ENCODE measurements at regions not wholly inside any gene's neighbourhood (a gene's known extent, or its start where the extent isn't known, plus 50 kb on each side); places are given as distances from the start of the nearest gene placed in this dataset.

- Histone ChIP-seq H3K79me2 (ENCODE audit: insufficient read depth, low read length) (no peaks in the 10 kb centered on the region), H3K4me3 (replicated peaks in 1 of 3; ENCODE audit: low read depth in 2 of 3, low read length in 3 of 3) (no peak overlapping the region), H3K27ac (ENCODE audit: low read depth in 1 of 2, low read length in 2 of 2) (no peak overlapping the region), H3K36me3 (replicated peaks in 1 of 2; ENCODE audit: control insufficient read depth in 1 of 2, insufficient read depth in 2 of 2, low read length in 2 of 2) (no peaks in the 10 kb centered on the region), H3K27me3 (ENCODE audit: control insufficient read depth in 2 of 2, insufficient read depth in 2 of 2, low read length in 2 of 2) (no peaks in the 10 kb centered on the region), H2AFZ (ENCODE audit: insufficient read depth, low read depth, low read length, poor library complexity, severe bottlenecking) (no peak overlapping the region), H3K9ac (ENCODE audit: insufficient read depth, low read length, poor library complexity, severe bottlenecking) (no peak overlapping the region), H3K9me3 (replicated peaks in 1 of 2; ENCODE audit: control insufficient read depth in 1 of 2, insufficient read depth in 1 of 2, low read length in 2 of 2) (peaks cover 3 to 4% of the 10 kb centered on the region in 2 donors), H3K4me1 (ENCODE audit: control insufficient read depth in 1 of 2, insufficient read depth in 2 of 2, low read length in 2 of 2) (no peaks in the 10 kb centered on the region), H3K4me2 (replicated peaks; ENCODE audit: extremely low read depth, low read length, poor library complexity, severe bottlenecking) (no peak overlapping the region), H4K20me1 (ENCODE audit: insufficient read depth, low read length) (no peaks in the 10 kb centered on the region)
- intact Hi-C loops (cut with micrococcal nuclease): no loop called here
- H3K36me3 Mint-ChIP-seq: no peaks in the 10 kb centered on the region
- peaks cover 0 to 9% (median 3%) of the 10 kb centered on the region in 7 donors for H3K9me3 Mint-ChIP-seq
- no peak overlapping the region for H3K4me3 Mint-ChIP-seq
- no peak for DNase-seq
- H3K27me3 Mint-ChIP-seq (ENCODE audit: low read depth in 3 of 3): no peaks in the 10 kb centered on the region
- WGBS (ENCODE audit: insufficient coverage): no CpG with 5 or more reads among the region's 1 CpG
- no peaks in the 10 kb centered on the region for H3K4me1 Mint-ChIP-seq
- no peak overlapping the region for H3K27ac Mint-ChIP-seq
- no peak for TF ChIP-seq CTCF (IDR thresholded peaks at IDR 0.05)
These were observed 605.5 kb upstream of the ANKRD30A start for GRCh38 chr10:36519909-36520308.

GRCh38 chr10:36516281-36516680, 609.1 kb upstream of the ANKRD30A start:
- H3K4me1 ChIP-seq (ENCODE audit: control insufficient read depth in 1 of 2, insufficient read depth in 2 of 2, low read length in 2 of 2): no peaks in the 10 kb centered on the region
- H3K27me3 ChIP-seq (ENCODE audit: control insufficient read depth in 2 of 2, insufficient read depth in 2 of 2, low read length in 2 of 2): no peaks in the 10 kb centered on the region
- H3K79me2 ChIP-seq (ENCODE audit: insufficient read depth, low read length): no peaks in the 10 kb centered on the region
- no peaks in the 10 kb centered on the region for H4K20me1 ChIP-seq (ENCODE audit: insufficient read depth, low read length)
- no peak overlapping the region for H3K4me2 ChIP-seq (replicated peaks; ENCODE audit: extremely low read depth, low read length, poor library complexity, severe bottlenecking)
- H3K4me1 Mint-ChIP-seq: no peaks in the 10 kb centered on the region
- intact Hi-C loops (cut with micrococcal nuclease): no loop called here
- no peaks in the 10 kb centered on the region for H3K36me3 ChIP-seq (replicated peaks in 1 of 2; ENCODE audit: control insufficient read depth in 1 of 2, insufficient read depth in 2 of 2, low read length in 2 of 2)
- no peak overlapping the region for H2AFZ ChIP-seq (ENCODE audit: insufficient read depth, low read depth, low read length, poor library complexity, severe bottlenecking)
- peaks cover 4 to 6% of the 10 kb centered on the region in 2 donors for H3K9me3 ChIP-seq (replicated peaks in 1 of 2; ENCODE audit: control insufficient read depth in 1 of 2, insufficient read depth in 1 of 2, low read length in 2 of 2)
- peaks cover 0 to 10% (median 0%) of the 10 kb centered on the region in 7 donors for H3K9me3 Mint-ChIP-seq
- no peak for TF ChIP-seq CTCF (IDR thresholded peaks at IDR 0.05)
- DNase-seq: no peak
- H3K9ac ChIP-seq (ENCODE audit: insufficient read depth, low read length, poor library complexity, severe bottlenecking): no peak overlapping the region
- H3K27ac Mint-ChIP-seq: no peak overlapping the region
- H3K27me3 Mint-ChIP-seq (ENCODE audit: low read depth in 3 of 3): no peaks in the 10 kb centered on the region
- H3K4me3 Mint-ChIP-seq: no peak overlapping the region
- H3K27ac ChIP-seq (ENCODE audit: low read depth in 1 of 2, low read length in 2 of 2): no peak overlapping the region
- H3K4me3 ChIP-seq (replicated peaks in 1 of 3; ENCODE audit: low read depth in 2 of 3, low read length in 3 of 3): no peak overlapping the region
- H3K36me3 Mint-ChIP-seq: no peaks in the 10 kb centered on the region
